H1 (cell line): ENCODE measurements at regions not wholly inside any gene's neighbourhood (a gene's known extent, or its start where the extent isn't known, plus 50 kb on each side); places are given as distances from the start of the nearest gene placed in this dataset.

ENCODE experiments used
- CTCF ChIA-PET: fragments of 300-600 bp; sonication (Branson Sonifier 250); formaldehyde crosslinking; loops from one replicate; lab custom pipeline; 2021; ENCODE audit not compliant: partially characterized antibody; lab: Charles Lee
- POLR2A ChIA-PET: fragments of 300-600 bp; sonication (Branson Sonifier 250); formaldehyde crosslinking; loops from one replicate; lab custom pipeline; 2021; ENCODE audit warnings: inconsistent platforms; ENCODE audit not compliant: partially characterized antibody; lab: Charles Lee
- DNase-seq, 2 experiments: peaks; one replicate each; pipeline versions ENCODE4 v3.0.0 to v3.0.0-alpha.2; 2010 to 2022; ENCODE audit warnings: low spot score in 2 of 2, low read depth in 1 of 2, mixed read lengths in 1 of 2
- FAIRE-seq: peaks from 2 replicates; lab custom pipeline; 2011; peaks lifted over from hg19 to GRCh38; lab: Jason Lieb, UNC
- H2AFZ ChIP-seq: 2 replicates; pipeline ENCODE4 v1.8.1; 2012; ENCODE audit warnings: low read length, inconsistent platforms
- H2AK5ac ChIP-seq: 2 replicates; pipeline ENCODE4 v1.6.1; 2013; ENCODE audit warnings: low read depth, low read length
- H2BK120ac ChIP-seq: replicated peaks from 2 replicates; pipeline ENCODE3; 2013; ENCODE audit warnings: low read depth, low read length, inconsistent platforms
- H2BK12ac ChIP-seq: 2 replicates; pipeline ENCODE4 v1.6.1; 2013; ENCODE audit warnings: low read depth, low read length
- H2BK15ac ChIP-seq: 2 replicates; pipeline ENCODE4 v1.6.1; 2013; ENCODE audit warnings: low read length
- H2BK20ac ChIP-seq: 2 replicates; pipeline ENCODE4 v1.6.1; 2013; ENCODE audit warnings: low read length
- H2BK5ac ChIP-seq: 2 replicates; pipeline ENCODE4 v1.6.1; 2013; ENCODE audit warnings: low read depth, low read length
- H3K14ac ChIP-seq: 2 replicates; pipeline ENCODE4 v1.6.1; 2013; ENCODE audit warnings: inconsistent platforms; ENCODE audit not compliant: insufficient read length
- H3K18ac ChIP-seq: 2 replicates; pipeline ENCODE4 v1.6.1; 2013; ENCODE audit warnings: low read length; ENCODE audit errors: extremely low read depth
- H3K23ac ChIP-seq: 2 replicates; pipeline ENCODE4 v1.6.1; 2013; ENCODE audit warnings: inconsistent platforms; ENCODE audit not compliant: insufficient read length
- H3K23me2 ChIP-seq: 2 replicates; pipeline ENCODE4 v1.6.1; 2013; ENCODE audit warnings: low read depth, low read length
- H3K27ac ChIP-seq: 2 replicates; pipeline ENCODE4 v1.6.1; 2011; ENCODE audit warnings: low read depth, low read length, inconsistent platforms
- H3K27me3 ChIP-seq, 4 experiments: replicated peaks in 1 of 4; 1 replicate in 1 of 4; 2 replicates in 3 of 4; pipeline versions ENCODE4 v1.6.1 to v1.8.1; 2011 to 2013; ENCODE audit warnings: low read length in 3 of 4, mild to moderate bottlenecking in 3 of 4, inconsistent platforms in 2 of 4, mixed read lengths in 2 of 4, moderate library complexity in 1 of 4; ENCODE audit not compliant: control insufficient read depth in 3 of 4, insufficient read depth in 3 of 4; ENCODE audit errors: extremely low read depth in 1 of 4
- H3K36me3 ChIP-seq, 4 experiments: 2 replicates each; pipeline versions ENCODE4 v1.6.1 to v1.8.1; 2011 to 2013; ENCODE audit warnings: mild to moderate bottlenecking in 4 of 4, low read length in 3 of 4, moderate library complexity in 2 of 4, control low read depth in 1 of 4, inconsistent platforms in 1 of 4; ENCODE audit not compliant: insufficient read depth in 4 of 4, control insufficient read depth in 2 of 4
- H3K4ac ChIP-seq: replicated peaks from 2 replicates; pipeline ENCODE3; 2013; ENCODE audit warnings: low read length, low read depth, mixed read lengths, inconsistent platforms; ENCODE audit not compliant: insufficient read length
- H3K4me1 ChIP-seq, 4 experiments: replicated peaks in 1 of 4; 1 replicate in 1 of 4; 2 replicates in 3 of 4; pipeline versions ENCODE4 v1.6.1 to v1.8.1; 2011 to 2013; ENCODE audit warnings: low read length in 3 of 4, inconsistent platforms in 2 of 4, mixed read lengths in 1 of 4; ENCODE audit not compliant: insufficient read depth in 4 of 4, control insufficient read depth in 3 of 4
- H3K4me2 ChIP-seq, 2 experiments: 2 replicates each; pipeline versions ENCODE4 v1.6.1 to v1.8.1; 2011 to 2013; ENCODE audit warnings: low read depth in 2 of 2, low read length in 2 of 2, control low read depth in 1 of 2, inconsistent platforms in 1 of 2, mild to moderate bottlenecking in 1 of 2; ENCODE audit not compliant: insufficient read depth in 1 of 2
- H3K4me3 ChIP-seq, 4 experiments: fragments of 200-600, 300-600 bp in 1 of 4; sonication (generic), shearing (Covaris generic), sonication (Bioruptor Twin) in 1 of 4; 2 replicates each; pipeline versions ENCODE4 v1.5.1 to v1.8.1; 2011 to 2016; ENCODE audit warnings: low read length in 4 of 4, low read depth in 3 of 4, control low read depth in 2 of 4, inconsistent platforms in 2 of 4, mild to moderate bottlenecking in 2 of 4, mixed read lengths in 1 of 4, moderate library complexity in 1 of 4; ENCODE audit not compliant: insufficient read depth in 2 of 4; ENCODE audit errors: extremely low read depth in 1 of 4
- H3K56ac ChIP-seq: replicated peaks from 2 replicates; pipeline ENCODE3; 2013; ENCODE audit warnings: low read depth, mild to moderate bottlenecking, mixed read lengths, low read length, inconsistent platforms; ENCODE audit not compliant: insufficient read length
- H3K79me1 ChIP-seq: 2 replicates; pipeline ENCODE4 v1.6.1; 2013; ENCODE audit warnings: low read depth, low read length, control low read depth
- H3K79me2 ChIP-seq, 2 experiments: 2 replicates each; pipeline versions ENCODE4 v1.6.1 to v1.8.1; 2012 to 2013; ENCODE audit warnings: low read length in 2 of 2, mild to moderate bottlenecking in 2 of 2, inconsistent platforms in 1 of 2; ENCODE audit not compliant: insufficient read depth in 2 of 2, control insufficient read depth in 1 of 2
- H3K9ac ChIP-seq, 4 experiments: replicated peaks in 1 of 4; 1 replicate in 1 of 4; 2 replicates in 3 of 4; pipeline versions ENCODE4 v1.6.1 to v1.8.1; 2011 to 2013; ENCODE audit warnings: low read depth in 3 of 4, low read length in 3 of 4, control low read depth in 2 of 4, mild to moderate bottlenecking in 2 of 4, moderate library complexity in 2 of 4, inconsistent platforms in 1 of 4; ENCODE audit errors: extremely low read depth in 1 of 4
- H3K9me3 ChIP-seq, 2 experiments: 2 replicates each; pipeline versions ENCODE4 v1.6.1 to v1.8.1; 2012 to 2013; ENCODE audit warnings: mild to moderate bottlenecking in 2 of 2, moderate library complexity in 2 of 2, control low read depth in 1 of 2, inconsistent platforms in 1 of 2, low read depth in 1 of 2, low read length in 1 of 2, mixed read lengths in 1 of 2; ENCODE audit not compliant: insufficient read depth in 2 of 2
- H4K20me1 ChIP-seq, 2 experiments: replicated peaks in 1 of 2; 2 replicates each; pipeline versions ENCODE3 to v1.8.1; 2011 to 2013; ENCODE audit warnings: inconsistent platforms in 2 of 2, low read length in 2 of 2, mild to moderate bottlenecking in 1 of 2; ENCODE audit not compliant: insufficient read depth in 2 of 2, control insufficient read depth in 1 of 2
- H4K5ac ChIP-seq: 2 replicates; pipeline ENCODE4 v1.6.1; 2013; ENCODE audit warnings: low read length, low read depth, mixed read lengths, inconsistent platforms; ENCODE audit not compliant: insufficient read length
- H4K8ac ChIP-seq: 2 replicates; pipeline ENCODE4 v1.8.0; 2013; ENCODE audit warnings: mild to moderate bottlenecking, moderate library complexity, low read length, inconsistent platforms; ENCODE audit not compliant: insufficient read depth; ENCODE audit errors: extremely low read depth
- H4K91ac ChIP-seq: replicated peaks from 2 replicates; pipeline ENCODE3; 2013; ENCODE audit warnings: low read length, mixed read lengths, inconsistent platforms; ENCODE audit not compliant: insufficient read length
- CBX8 ChIP-seq: fragments of 300-800, 300-1000 bp; sonication (generic); IDR thresholded peaks from 2 replicates; pipeline ENCODE4 v1.7.1; 2016; ENCODE audit warnings: low read depth, low read length, borderline replicate concordance
- CEBPB ChIP-seq: IDR thresholded peaks from 2 replicates; pipeline ENCODE4 v1.6.1; 2012; ENCODE audit warnings: low read depth, low read length
- WGBS, 2 experiments: shearing (Covaris generic) in 1 of 2; methylation state at CpG; one replicate each; pipeline versions ENCODE4 v1.1.6 to v1.1.7; 2013 to 2015; ENCODE audit warnings: low lambda C conversion rate in 2 of 2, mixed read lengths in 2 of 2, inconsistent platforms in 1 of 2, low coverage in 1 of 2, missing lambda C conversion rate in 1 of 2; ENCODE audit not compliant: insufficient replicate concordance in 2 of 2, insufficient coverage in 1 of 2, insufficient read length in 1 of 2; ENCODE audit errors: extremely low coverage in 1 of 2, missing lambda C conversion rate in 1 of 2; 5-methylcytosine and 5-hydroxymethylcytosine counted together

DNA sequence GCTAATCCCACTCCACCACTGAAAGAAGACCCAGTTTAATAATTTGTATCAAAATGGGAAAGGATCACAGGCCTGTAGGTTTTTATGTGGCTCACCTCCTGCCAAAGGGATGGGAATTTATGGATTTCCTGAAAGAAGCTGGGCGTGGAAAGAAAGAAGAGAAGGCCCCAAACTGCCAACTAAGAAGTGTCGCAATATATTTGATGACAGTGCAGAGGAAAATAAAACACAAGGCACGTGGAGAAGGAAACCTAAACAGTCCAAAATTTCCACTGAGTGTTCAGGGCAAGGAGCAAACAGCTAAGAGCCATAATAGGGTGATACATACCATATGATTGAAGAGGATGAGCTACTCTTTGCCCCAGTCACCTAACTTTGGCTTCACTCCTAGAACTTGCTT is 667.2 kb downstream of the GATA3 start:
- H3K27me3 ChIP-seq, result no peaks in the 10 kb centered on the region
- H2AFZ ChIP-seq, result no peak overlapping the region
- H2BK120ac ChIP-seq, result no peak overlapping the region
- no peak overlapping the region for H4K5ac ChIP-seq
- H3K79me1 ChIP-seq, result no peaks in the 10 kb centered on the region
- no peak overlapping the region for H3K56ac ChIP-seq
- H2AK5ac ChIP-seq, result no peak overlapping the region
- no peak overlapping the region for H3K14ac ChIP-seq
- no peak overlapping the region for H4K8ac ChIP-seq
- FAIRE-seq (no peak), DNase-seq (no peak)
- no peak overlapping the region for H3K4me3 ChIP-seq
- no peaks in the 10 kb centered on the region for H4K20me1 ChIP-seq
- WGBS, 2 experiments, result 97% methylated on average over 3 of the region's 3 CpGs; no CpG with 5 or more reads in 1 of the 2 experiments
- H3K18ac ChIP-seq, result no peak overlapping the region
- H3K4me1 ChIP-seq, result peaks cover 0 to 5% (median 0%) of the 10 kb centered on the region in 4 experiments; a peak in 2 of 7 replicates
- H3K23ac ChIP-seq, result no peak overlapping the region
- H3K36me3 ChIP-seq, result no peaks in the 10 kb centered on the region
- POLR2A ChIA-PET, result no interaction called here
- no peak overlapping the region for H4K91ac ChIP-seq
- no peak overlapping the region for H3K27ac ChIP-seq
- no peaks in the 10 kb centered on the region for H3K23me2 ChIP-seq
- no peaks in the 10 kb centered on the region for H3K9me3 ChIP-seq
- no peaks in the 10 kb centered on the region for H3K79me2 ChIP-seq
- no peak overlapping the region for H2BK5ac ChIP-seq
- H2BK20ac ChIP-seq, result no peak overlapping the region
- no peak overlapping the region for H2BK15ac ChIP-seq
- H2BK12ac ChIP-seq, result no peak overlapping the region
- H3K4ac ChIP-seq, result no peak overlapping the region
- no peak overlapping the region for H3K9ac ChIP-seq
- CTCF ChIA-PET, result interaction anchor here (1.2 to 1.4 kb wide), 2 partner anchors 8 to 11 kb away, joined by 3 to 4 read pairs; no protein-coding TSS in a partner anchor
- no peak overlapping the region for H3K4me2 ChIP-seq
- 0 out of 2 replicates have a peak, but pooled peaks have one; percentile 29 for TF ChIP-seq CEBPB
- no peak for TF ChIP-seq CBX8
